ENCODE measurements at regions not wholly inside any gene's neighbourhood (a gene's known extent, or its start where the extent isn't known, plus 50 kb on each side); places are given as distances from the start of the nearest gene placed in this dataset.

DNA sequence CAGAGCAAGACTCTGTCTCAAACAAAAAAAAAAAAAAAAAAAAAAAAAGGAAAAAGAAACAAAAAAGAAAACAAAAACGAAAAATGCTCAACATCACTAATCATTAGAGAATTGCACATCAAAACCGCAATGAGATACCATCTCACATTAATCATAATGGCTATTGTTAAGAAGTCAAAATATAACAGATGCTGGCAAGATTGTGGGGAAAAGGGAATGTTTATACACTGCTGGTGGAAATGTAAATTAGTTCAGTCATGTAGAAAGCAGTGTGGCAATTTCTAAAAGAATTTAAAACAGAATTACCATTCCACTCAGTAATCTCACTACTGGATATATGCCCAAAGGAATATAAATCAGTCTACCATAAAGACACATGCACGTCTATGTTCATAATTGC is 50.4 kb upstream of the PRR16 start:
- TF ChIP-seq, protein P1, sequence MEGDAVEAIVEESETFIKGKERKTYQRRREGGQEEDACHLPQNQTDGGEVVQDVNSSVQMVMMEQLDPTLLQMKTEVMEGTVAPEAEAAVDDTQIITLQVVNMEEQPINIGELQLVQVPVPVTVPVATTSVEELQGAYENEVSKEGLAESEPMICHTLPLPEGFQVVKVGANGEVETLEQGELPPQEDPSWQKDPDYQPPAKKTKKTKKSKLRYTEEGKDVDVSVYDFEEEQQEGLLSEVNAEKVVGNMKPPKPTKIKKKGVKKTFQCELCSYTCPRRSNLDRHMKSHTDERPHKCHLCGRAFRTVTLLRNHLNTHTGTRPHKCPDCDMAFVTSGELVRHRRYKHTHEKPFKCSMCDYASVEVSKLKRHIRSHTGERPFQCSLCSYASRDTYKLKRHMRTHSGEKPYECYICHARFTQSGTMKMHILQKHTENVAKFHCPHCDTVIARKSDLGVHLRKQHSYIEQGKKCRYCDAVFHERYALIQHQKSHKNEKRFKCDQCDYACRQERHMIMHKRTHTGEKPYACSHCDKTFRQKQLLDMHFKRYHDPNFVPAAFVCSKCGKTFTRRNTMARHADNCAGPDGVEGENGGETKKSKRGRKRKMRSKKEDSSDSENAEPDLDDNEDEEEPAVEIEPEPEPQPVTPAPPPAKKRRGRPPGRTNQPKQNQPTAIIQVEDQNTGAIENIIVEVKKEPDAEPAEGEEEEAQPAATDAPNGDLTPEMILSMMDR (IDR thresholded peaks at IDR 0.05) = no peak
- TF ChIP-seq POLR2A (IDR thresholded peaks at IDR 0.05) = no peak

Measured in tibial nerve (tissue), 3 donors.